IMR-90 (cell line): ENCODE measurements at regions not wholly inside any gene's neighbourhood (a gene's known extent, or its start where the extent isn't known, plus 50 kb on each side); places are given as distances from the start of the nearest gene placed in this dataset.

ENCODE experiments used
- ATAC-seq: fragments of 200-7000 bp; cut with Tn5 transposase; 2 replicates; pipeline ENCODE4 v1.9.1; 2020; ENCODE audit warnings: low read depth, mild to moderate bottlenecking, moderate library complexity
- BruUV-seq: library from RNA; stranded (reverse); fragments of 400-500 nt; replicated peaks from 2 replicates; lab custom pipeline; 2021; lab: Mats Ljungman, UMichigan
- CTCF ChIA-PET: fragments of 300-600 bp; formaldehyde crosslinking; extraction: SDS; loops from one replicate; lab custom pipeline; 2021; ENCODE audit warnings: antibody characterized with exemption; lab: Yijun Ruan, JAX
- POLR2A ChIA-PET: fragments of 300-600 bp; sonication (Branson Sonifier 250); formaldehyde crosslinking; loops from one replicate; lab custom pipeline; 2022; ENCODE audit warnings: antibody characterized with exemption; ENCODE audit not compliant: unreplicated experiment; lab: Charles Lee
- DNase-seq: peaks from one replicate; pipeline ENCODE4 v3.0.0; 2013
- H2AFZ ChIP-seq: replicated peaks from 2 replicates; pipeline ENCODE3; 2013; ENCODE audit warnings: low read length, mild to moderate bottlenecking; ENCODE audit not compliant: poor library complexity
- H2AK5ac ChIP-seq: 2 replicates; pipeline ENCODE4 v1.6.1; 2013; ENCODE audit warnings: low read depth, low read length, inconsistent platforms
- H2AK9ac ChIP-seq: replicated peaks from 2 replicates; pipeline ENCODE3; 2013; ENCODE audit warnings: mild to moderate bottlenecking, low read depth, low read length, moderate library complexity; ENCODE audit not compliant: poor library complexity
- H2BK120ac ChIP-seq: 2 replicates; pipeline ENCODE4 v1.6.1; 2013; ENCODE audit warnings: low read depth, low read length, inconsistent platforms
- H2BK15ac ChIP-seq: 3 replicates; pipeline ENCODE4 v1.6.1; 2013; ENCODE audit warnings: low read depth, low read length, inconsistent platforms
- H2BK20ac ChIP-seq: 2 replicates; pipeline ENCODE4 v1.6.1; 2013; ENCODE audit warnings: low read depth, mild to moderate bottlenecking, inconsistent platforms, low read length, moderate library complexity
- H2BK5ac ChIP-seq: 2 replicates; pipeline ENCODE4 v1.6.1; 2013; ENCODE audit warnings: mild to moderate bottlenecking, low read depth, low read length, inconsistent platforms; ENCODE audit not compliant: poor library complexity, severe bottlenecking
- H3K14ac ChIP-seq: replicated peaks from 2 replicates; pipeline ENCODE4 v1.6.1; 2013; ENCODE audit warnings: low read depth, low read length, inconsistent platforms
- H3K18ac ChIP-seq: 2 replicates; pipeline ENCODE4 v1.6.1; 2013; ENCODE audit warnings: low read depth, low read length, control low read depth
- H3K23ac ChIP-seq: 2 replicates; pipeline ENCODE4 v1.6.1; 2013; ENCODE audit warnings: low read depth, low read length, inconsistent platforms
- H3K27ac ChIP-seq: 2 replicates; pipeline ENCODE4 v1.5.1; 2013; ENCODE audit warnings: mild to moderate bottlenecking, control low read depth, low read length; ENCODE audit not compliant: insufficient read depth
- H3K27me3 ChIP-seq: 2 replicates; pipeline ENCODE4 v1.6.1; 2013; ENCODE audit warnings: low read length; ENCODE audit not compliant: control insufficient read depth, insufficient read depth
- H3K36me3 ChIP-seq: 2 replicates; pipeline ENCODE4 v1.6.1; 2013; ENCODE audit warnings: low read length, mixed read lengths; ENCODE audit not compliant: control insufficient read depth, insufficient read depth
- H3K4ac ChIP-seq: 2 replicates; pipeline ENCODE4 v1.6.1; 2013; ENCODE audit warnings: low read depth, low read length, inconsistent platforms
- H3K4me1 ChIP-seq: 2 replicates; pipeline ENCODE4 v1.6.1; 2013; ENCODE audit warnings: low read length, mixed read lengths; ENCODE audit not compliant: control insufficient read depth, insufficient read depth
- H3K4me2 ChIP-seq: 2 replicates; pipeline ENCODE4 v1.6.1; 2013; ENCODE audit warnings: low read depth, mild to moderate bottlenecking, control low read depth, low read length, moderate library complexity
- H3K4me3 ChIP-seq: 2 replicates; pipeline ENCODE4 v1.5.1; 2013; ENCODE audit warnings: low read depth, mild to moderate bottlenecking, control low read depth, low read length, moderate library complexity; ENCODE audit not compliant: insufficient read depth
- H3K56ac ChIP-seq: 2 replicates; pipeline ENCODE4 v1.6.1; 2013; ENCODE audit warnings: low read length, inconsistent platforms; ENCODE audit not compliant: insufficient read depth; ENCODE audit errors: extremely low read depth
- H3K79me1 ChIP-seq, 2 experiments: 2 replicates each; pipeline ENCODE4 v1.6.1; 2013; ENCODE audit warnings: low read length in 2 of 2, inconsistent platforms in 1 of 2, low read depth in 1 of 2
- H3K9ac ChIP-seq: 2 replicates; pipeline ENCODE4 v1.6.1; 2013; ENCODE audit warnings: low read depth, low read length, control low read depth
- H3K9me1 ChIP-seq: 2 replicates; pipeline ENCODE4 v1.6.1; 2013; ENCODE audit warnings: low read length, inconsistent platforms; ENCODE audit not compliant: insufficient read depth
- H3K9me3 ChIP-seq: 2 replicates; pipeline ENCODE4 v1.6.1; 2013; ENCODE audit warnings: low read length; ENCODE audit not compliant: control insufficient read depth, insufficient read depth
- H4K20me1 ChIP-seq: 2 replicates; pipeline ENCODE4 v1.6.1; 2013; ENCODE audit warnings: low read length, inconsistent platforms; ENCODE audit not compliant: insufficient read depth
- H4K5ac ChIP-seq: 2 replicates; pipeline ENCODE4 v1.6.1; 2013; ENCODE audit warnings: mild to moderate bottlenecking, low read depth, low read length, control low read depth
- H4K8ac ChIP-seq, 2 experiments: 2 replicates each; pipeline ENCODE4 v1.6.1; 2013; ENCODE audit warnings: low read depth in 2 of 2, low read length in 2 of 2, control low read depth in 1 of 2, inconsistent platforms in 1 of 2
- H4K91ac ChIP-seq: 2 replicates; pipeline ENCODE4 v1.6.1; 2013; ENCODE audit warnings: low read depth, low read length, inconsistent platforms; ENCODE audit not compliant: insufficient read depth
- BHLHE40 ChIP-seq: fragments of 150-350 bp; IDR thresholded peaks from 2 replicates; pipeline ENCODE4 v1.6.1; 2016; ENCODE audit warnings: mild to moderate bottlenecking, low read depth, low read length
- CEBPB ChIP-seq: IDR thresholded peaks from 2 replicates; pipeline ENCODE4 v1.6.1; 2012; ENCODE audit warnings: low read depth, low read length, improper control_type of control experiment
- CHD1 ChIP-seq: IDR thresholded peaks from 2 replicates; pipeline ENCODE4 v1.6.1; 2012; ENCODE audit warnings: low read depth, low read length, improper control_type of control experiment
- CTCF ChIP-seq: conservative IDR thresholded peaks from 2 replicates; pipeline ENCODE4 v1.5.1; 2012; ENCODE audit warnings: mild to moderate bottlenecking, low read depth, low read length, improper control_type of control experiment
- ELK1 ChIP-seq: fragments of 150-350 bp; IDR thresholded peaks from 2 replicates; pipeline ENCODE4 v1.6.1; 2016; ENCODE audit warnings: low read depth, mild to moderate bottlenecking, low read length, moderate library complexity, borderline replicate concordance
- MAZ ChIP-seq: IDR thresholded peaks from 2 replicates; pipeline ENCODE4 v1.6.1; 2012; ENCODE audit warnings: low read depth, mild to moderate bottlenecking, low read length, improper control_type of control experiment, moderate library complexity, borderline replicate concordance
- MXI1 ChIP-seq: IDR thresholded peaks from 2 replicates; pipeline ENCODE4 v1.6.1; 2012; ENCODE audit warnings: low read depth, mild to moderate bottlenecking, low read length, moderate library complexity, borderline replicate concordance
- NFE2L2 ChIP-seq: fragments of 150-350 bp; IDR thresholded peaks from 2 replicates; pipeline ENCODE4 v1.6.1; 2016; ENCODE audit warnings: low read depth, mild to moderate bottlenecking, low read length
- POLR2A ChIP-seq: IDR thresholded peaks from 2 replicates; pipeline ENCODE4 v1.6.1; 2012; ENCODE audit warnings: mild to moderate bottlenecking, low read depth, low read length
- RAD21 ChIP-seq: IDR thresholded peaks from 2 replicates; pipeline ENCODE4 v1.6.1; 2012; ENCODE audit warnings: low read length, improper control_type of control experiment
- RCOR1 ChIP-seq: IDR thresholded peaks from 2 replicates; pipeline ENCODE4 v1.6.1; 2012; ENCODE audit warnings: mild to moderate bottlenecking, low read length, improper control_type of control experiment; ENCODE audit not compliant: insufficient replicate concordance
- RFX5 ChIP-seq: IDR thresholded peaks from 2 replicates; pipeline ENCODE4 v1.8.0; 2012; ENCODE audit warnings: low read depth, mild to moderate bottlenecking, low read length, moderate library complexity
- SMC3 ChIP-seq: fragments of 150-350 bp; IDR thresholded peaks from 2 replicates; pipeline ENCODE4 v1.6.1; 2016; ENCODE audit warnings: low read depth, mild to moderate bottlenecking, antibody characterized with exemption, low read length, moderate library complexity
- USF2 ChIP-seq: fragments of 150-350 bp; IDR thresholded peaks from 2 replicates; pipeline ENCODE4 v1.6.1; 2017; ENCODE audit warnings: mild to moderate bottlenecking, antibody characterized with exemption, low read length, low read depth
- dilution Hi-C: fragments of 300-500 bp; cut with HindIII; formaldehyde crosslinking; loops from one replicate; pipeline ENCODE4 v1.14.3; 2018; ENCODE audit warnings: low sequenced_read_pairs; ENCODE audit not compliant: unreplicated experiment
- in situ Hi-C: fragments of 300-500 bp; cut with MboI; formaldehyde crosslinking; loops from 3 replicates; pipeline ENCODE4 v1.14.3; 2019; ENCODE audit warnings: low sequenced_read_pairs, inconsistent platforms, mixed read lengths
- intact Hi-C: fragments of 100-400 bp; cut with micrococcal nuclease; formaldehyde crosslinking; loops from 2 replicates; pipeline ENCODE4 v1.10.0; 2022

- H3K4ac ChIP-seq: no peak overlapping the region
- H2BK15ac ChIP-seq: no peak overlapping the region
- H2AK5ac ChIP-seq: no peak overlapping the region
- H4K5ac ChIP-seq: no peak overlapping the region
- no peak overlapping the region for H3K9ac ChIP-seq
- H3K56ac ChIP-seq: no peak overlapping the region
- no peak overlapping the region for H2AFZ ChIP-seq
- H3K14ac ChIP-seq: no peak overlapping the region
- H3K9me3 ChIP-seq: no peaks in the 10 kb centered on the region; the same call in 1 of the 2 replicates
- H3K27me3 ChIP-seq: peaks cover 3% of the 10 kb centered on the region
- H3K18ac ChIP-seq: no peak overlapping the region
- intact Hi-C loops (no loop called here), dilution Hi-C loops (no loop called here), in situ Hi-C loops (no loop called here)
- H3K4me2 ChIP-seq: no peak overlapping the region
- no peak overlapping the region for H2AK9ac ChIP-seq
- no peak overlapping the region for H3K4me3 ChIP-seq
- H2BK20ac ChIP-seq: no peak overlapping the region
- DNase-seq: peak; percentile 86
- peak; percentile 82 for ATAC-seq
- no peak overlapping the region for H2BK120ac ChIP-seq
- no peaks in the 10 kb centered on the region for H3K79me1 ChIP-seq
- no peak overlapping the region for H4K91ac ChIP-seq
- H3K4me1 ChIP-seq: peaks cover 6% of the 10 kb centered on the region
- no peaks in the 10 kb centered on the region for H4K20me1 ChIP-seq
- no TSS peak for BruUV-seq
- POLR2A ChIA-PET: no interaction called here
- no peak overlapping the region for H4K8ac ChIP-seq
- no peak overlapping the region for H3K23ac ChIP-seq
- H3K9me1 ChIP-seq: peaks cover 4% of the 10 kb centered on the region
- H3K36me3 ChIP-seq: no peaks in the 10 kb centered on the region
- CTCF ChIA-PET: no interaction called here
- H2BK5ac ChIP-seq: no peak overlapping the region
- TF ChIP-seq USF2: no peak
- no peak for TF ChIP-seq CTCF
- TF ChIP-seq SMC3: no peak
- TF ChIP-seq RFX5: no peak
- TF ChIP-seq RCOR1: no peak
- no peak for TF ChIP-seq MXI1
- TF ChIP-seq ELK1: no peak
- no peak for TF ChIP-seq CHD1
- TF ChIP-seq CEBPB: no peak
- TF ChIP-seq BHLHE40: no peak
- no peak for TF ChIP-seq RAD21
- TF ChIP-seq NFE2L2: no peak
- no peak for TF ChIP-seq MAZ
- TF ChIP-seq POLR2A: no peak
- H3K27ac ChIP-seq: no peak overlapping the region
Observed at GRCh38 chr5:74517700-74518099, 122.8 kb downstream of the ENC1 start.
